Aorta (tissue), 5 donors: ENCODE measurements at regions not wholly inside any gene's neighbourhood (a gene's known extent, or its start where the extent isn't known, plus 50 kb on each side); places are given as distances from the start of the nearest gene placed in this dataset.

ENCODE experiments used
- ATAC-seq: fragments of 200-7000 bp; cut with Tn5 transposase; one replicate; pipeline ENCODE4 v1.9.1; 2022; ENCODE audit warnings: moderate library complexity; ENCODE audit not compliant: low FRiP score
- DNase-seq, 2 donors: peaks; one replicate each; pipeline ENCODE4 v3.0.0-alpha.2; 2020
- H3K27ac ChIP-seq, 2 donors: one replicate each; pipeline ENCODE4 v1.5.1; 2013; ENCODE audit warnings: low read length in 2 of 2, mild to moderate bottlenecking in 2 of 2, moderate library complexity in 2 of 2, control low read depth in 1 of 2, inconsistent platforms in 1 of 2, low read depth in 1 of 2
- H3K27me3 ChIP-seq, 2 donors: one replicate each; pipeline ENCODE4 v1.6.1; 2013; ENCODE audit warnings: control low read depth in 1 of 2, low read length in 1 of 2, mild to moderate bottlenecking in 1 of 2, moderate library complexity in 1 of 2; ENCODE audit not compliant: insufficient read depth in 2 of 2, control insufficient read depth in 1 of 2
- H3K36me3 ChIP-seq, 2 donors: one replicate each; pipeline ENCODE4 v1.6.1; 2013; ENCODE audit warnings: control low read depth in 1 of 2, low read length in 1 of 2, mild to moderate bottlenecking in 1 of 2; ENCODE audit not compliant: insufficient read depth in 2 of 2, control insufficient read depth in 1 of 2
- H3K4me1 ChIP-seq, 2 donors: one replicate each; pipeline ENCODE4 v1.6.1; 2013; ENCODE audit warnings: low read length in 2 of 2, control low read depth in 1 of 2, mild to moderate bottlenecking in 1 of 2, moderate library complexity in 1 of 2; ENCODE audit not compliant: insufficient read depth in 2 of 2, control insufficient read depth in 1 of 2
- H3K4me3 ChIP-seq, 2 donors: one replicate each; pipeline ENCODE4 v1.5.1; 2013; ENCODE audit warnings: low read length in 2 of 2, control low read depth in 1 of 2, mild to moderate bottlenecking in 1 of 2
- H3K9me3 ChIP-seq: one replicate; pipeline ENCODE4 v1.6.1; 2013; ENCODE audit warnings: mild to moderate bottlenecking, low read length; ENCODE audit not compliant: control insufficient read depth
- WGBS, 2 donors: extraction: QIAGEN DNeasy Blood & Tissue Kit; methylation state at CpG; one replicate each; pipeline ENCODE4 v1.1.7; 2013; 5-methylcytosine and 5-hydroxymethylcytosine counted together
- intact Hi-C, 2 donors: fragments of 100-400 bp; cut with DNase I; formaldehyde crosslinking; loops; one replicate each; pipeline versions ENCODE4 v1.14.2 to v1.15.0; 2022
- donor health status: healthy with polysubstance abuse.
- donor health status: Bipolar disorder and iron deficiency.
- donor health status: DM: no; HTN: no; CAD: no.
- donor health status: DM: no; HTN: no; CAD: no.
- donor health status: DM: yes; HTN: yes; CAD: no.

DNA sequence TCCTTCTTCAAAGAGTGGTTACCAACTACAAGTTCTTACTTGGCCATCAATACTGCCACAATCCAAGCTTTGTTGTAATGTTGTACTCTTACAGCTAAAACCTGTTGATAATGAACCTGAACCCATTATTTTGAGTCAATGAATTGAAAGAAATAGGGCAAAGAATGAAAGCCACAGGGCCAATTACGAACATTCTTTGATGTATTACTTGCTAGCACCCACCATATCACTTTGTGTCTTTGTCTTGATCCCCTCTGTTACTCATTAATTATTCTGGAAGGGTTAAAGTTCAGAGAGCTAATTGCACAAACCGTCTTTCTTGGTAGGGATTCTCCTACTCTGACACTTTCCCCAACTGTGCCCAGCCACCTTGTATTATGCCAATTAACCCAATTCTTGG is 53.2 kb upstream of the TFEC start:
- H3K4me3 ChIP-seq: no peak overlapping the region
- no peaks in the 10 kb centered on the region for H3K9me3 ChIP-seq
- H3K4me1 ChIP-seq: no peaks in the 10 kb centered on the region
- no peak for DNase-seq
- intact Hi-C loops: no loop called here
- no peak overlapping the region for H3K27ac ChIP-seq
- no peaks in the 10 kb centered on the region for H3K36me3 ChIP-seq
- ATAC-seq: no peak
- 57 to 66% methylated on average over 2 of the region's 2 CpGs for WGBS, 2 donors
- H3K27me3 ChIP-seq: no peaks in the 10 kb centered on the region

- no peak for ATAC-seq
- Histone ChIP-seq H3K9me3 (peaks cover 2% of the 10 kb centered on the region), H3K36me3 (no peaks in the 10 kb centered on the region), H3K27ac (no peak overlapping the region), H3K4me1 (no peaks in the 10 kb centered on the region), H3K27me3 (no peaks in the 10 kb centered on the region), H3K4me3 (no peak overlapping the region)
- intact Hi-C loops: no loop called here
- 85 to 87% methylated on average over 3 of the region's 3 CpGs for WGBS, 2 donors
- no peak for DNase-seq
Observed at GRCh38 chr7:116086547-116087045, 56.0 kb upstream of the TFEC start.

- ATAC-seq (no peak), DNase-seq (no peak)
- H3K36me3 ChIP-seq: no peaks in the 10 kb centered on the region
- H3K4me1 ChIP-seq: no peaks in the 10 kb centered on the region
- peaks cover 2% of the 10 kb centered on the region for H3K9me3 ChIP-seq
- no peak overlapping the region for H3K4me3 ChIP-seq
- H3K27ac ChIP-seq: no peak overlapping the region
- H3K27me3 ChIP-seq: no peaks in the 10 kb centered on the region
- intact Hi-C loops: no loop called here
Observed at GRCh38 chr7:116087291-116087690, 56.7 kb upstream of the TFEC start.

GRCh38 chr7:116087984-116088383 is 57.4 kb upstream of the TFEC start:
- Histone ChIP-seq H3K9me3 (peaks cover 2% of the 10 kb centered on the region), H3K36me3 (no peaks in the 10 kb centered on the region), H3K27me3 (no peaks in the 10 kb centered on the region), H3K27ac (no peak overlapping the region), H3K4me1 (no peaks in the 10 kb centered on the region), H3K4me3 (no peak overlapping the region)
- 58 to 65% methylated on average over 2 of the region's 2 CpGs for WGBS, 2 donors
- intact Hi-C loops: no loop called here
- ATAC-seq: no peak
- DNase-seq: no peak

- no peaks in the 10 kb centered on the region for H3K27me3 ChIP-seq
- ATAC-seq (no peak), DNase-seq (no peak)
- H3K27ac ChIP-seq: no peak overlapping the region
- no peaks in the 10 kb centered on the region for H3K36me3 ChIP-seq
- intact Hi-C loops: no loop called here
- no peaks in the 10 kb centered on the region for H3K4me1 ChIP-seq
- H3K9me3 ChIP-seq: peaks cover 2% of the 10 kb centered on the region
- H3K4me3 ChIP-seq: no peak overlapping the region
- 71 to 73% methylated on average over 1 of the region's 1 CpG for WGBS, 2 donors
Observed at GRCh38 chr7:116089293-116089692, 58.7 kb upstream of the TFEC start.

DNA sequence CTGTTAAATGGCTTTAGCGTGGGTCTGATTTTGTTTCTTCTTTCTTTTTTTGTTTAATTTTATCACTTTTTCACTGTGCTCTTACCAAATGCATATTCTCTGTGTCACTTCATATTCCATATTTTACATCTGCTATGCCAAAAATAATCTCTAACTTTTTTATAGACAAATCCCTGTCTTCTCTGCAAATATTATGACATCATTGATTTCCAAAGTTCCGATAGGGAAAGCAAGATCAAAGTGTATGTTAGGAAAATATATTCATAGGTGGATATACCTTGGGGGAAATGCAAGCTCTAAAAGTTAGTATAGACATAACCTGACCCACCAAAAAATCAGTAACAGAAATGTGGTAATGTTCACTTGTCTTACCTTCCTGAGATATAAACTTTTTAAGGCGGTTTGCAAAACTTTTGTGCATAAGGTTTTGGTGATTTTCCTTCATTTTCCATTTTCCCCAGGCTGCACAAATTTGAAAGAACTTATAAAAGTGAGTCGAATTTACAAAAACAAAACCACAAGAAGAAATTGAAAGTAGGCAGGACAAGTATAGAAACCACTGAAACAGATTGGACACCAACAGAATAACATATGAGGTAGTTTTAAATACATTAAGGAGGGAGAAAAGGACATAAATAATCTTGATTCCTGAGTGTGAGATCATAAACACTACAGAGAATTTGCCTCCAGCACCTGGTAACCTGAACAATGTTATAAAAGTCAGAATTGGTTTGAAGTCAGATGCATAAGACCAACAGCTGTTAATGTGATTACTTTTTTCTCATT is 63.1 kb upstream of the TFEC start:
- Histone ChIP-seq H3K4me3 (no peak overlapping the region), H3K9me3 (peaks cover 2% of the 10 kb centered on the region), H3K36me3 (no peaks in the 10 kb centered on the region), H3K27me3 (no peaks in the 10 kb centered on the region), H3K4me1 (no peaks in the 10 kb centered on the region), H3K27ac (no peak overlapping the region)
- ATAC-seq (no peak), DNase-seq (no peak)
- intact Hi-C loops: no loop called here
- WGBS, 2 donors: 75 to 78% methylated on average over 4 of the region's 4 CpGs

DNA sequence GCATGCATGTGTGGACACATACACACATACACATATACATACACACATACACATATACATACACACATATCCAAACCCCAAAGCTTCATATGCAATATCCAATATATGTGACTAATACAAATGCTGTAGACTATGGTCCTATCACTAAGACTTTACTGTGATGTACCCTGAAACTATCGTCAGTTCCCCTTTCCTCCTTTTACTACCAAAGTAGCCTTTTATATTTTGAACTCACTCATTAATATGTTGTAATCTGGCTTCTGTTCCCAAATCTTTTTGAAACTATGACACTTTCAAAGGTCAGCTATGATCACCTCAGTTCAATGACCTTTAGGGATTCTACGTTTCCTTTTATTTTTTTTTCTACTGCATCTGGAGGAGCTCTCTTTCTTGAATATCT is 64.8 kb upstream of the TFEC start:
- intact Hi-C loops: no loop called here
- ATAC-seq (no peak), DNase-seq (no peak)

DNA sequence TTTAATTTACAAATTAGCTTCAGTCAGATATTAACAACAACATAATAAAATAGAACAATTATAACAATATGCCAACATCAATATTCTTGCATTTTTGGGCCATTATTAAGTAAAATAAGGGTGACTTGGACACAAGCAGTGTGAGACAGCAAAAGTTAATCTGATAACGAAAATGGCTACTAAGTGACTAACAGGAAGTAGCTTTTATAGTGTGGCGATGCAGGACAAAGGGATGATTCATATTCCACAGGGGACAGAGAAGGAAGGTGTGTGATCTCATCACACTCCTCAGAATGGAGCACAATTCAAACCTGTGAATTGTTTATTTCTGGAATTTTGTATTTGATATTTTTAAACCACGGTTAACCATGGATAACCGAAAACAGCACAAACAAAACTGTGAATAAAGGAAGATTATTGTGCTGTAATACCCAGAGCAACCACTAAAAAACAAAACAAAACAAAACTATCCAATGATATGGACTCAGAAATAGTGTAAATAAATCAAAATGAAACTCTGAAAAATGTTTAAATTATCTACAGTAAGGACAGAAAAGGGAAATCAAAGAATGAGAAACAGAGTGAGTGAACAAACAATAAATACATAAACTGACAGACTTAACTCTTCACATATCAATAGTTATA is 66.9 kb upstream of the TFEC start:
- DNase-seq (no peak), ATAC-seq (no peak)
- H3K27me3 ChIP-seq: no peaks in the 10 kb centered on the region
- H3K4me1 ChIP-seq: no peaks in the 10 kb centered on the region
- H3K27ac ChIP-seq: no peak overlapping the region
- no peaks in the 10 kb centered on the region for H3K36me3 ChIP-seq
- no peak overlapping the region for H3K4me3 ChIP-seq
- no peaks in the 10 kb centered on the region for H3K9me3 ChIP-seq
- intact Hi-C loops: no loop called here
- 72 to 82% methylated on average over 4 of the region's 4 CpGs for WGBS, 2 donors

More for the DNA sequence above, 64.8 kb upstream of the TFEC start:
- WGBS, 2 donors: 74 to 78% methylated on average over 2 of the region's 2 CpGs
- H3K27ac ChIP-seq: no peak overlapping the region
- H3K4me3 ChIP-seq: no peak overlapping the region
- no peaks in the 10 kb centered on the region for H3K9me3 ChIP-seq
- H3K4me1 ChIP-seq: no peaks in the 10 kb centered on the region
- no peaks in the 10 kb centered on the region for H3K36me3 ChIP-seq
- no peaks in the 10 kb centered on the region for H3K27me3 ChIP-seq

- DNase-seq: no peak
- 96 to 97% methylated on average over 12 of the region's 12 CpGs for WGBS, 2 donors
- no peak overlapping the region for H3K4me3 ChIP-seq
- no peak for ATAC-seq
- H3K36me3 ChIP-seq: no peaks in the 10 kb centered on the region
- H3K27me3 ChIP-seq: no peaks in the 10 kb centered on the region
- H3K4me1 ChIP-seq: no peaks in the 10 kb centered on the region
- no peak overlapping the region for H3K27ac ChIP-seq
- no peaks in the 10 kb centered on the region for H3K9me3 ChIP-seq
- intact Hi-C loops: no loop called here
Observed at GRCh38 chr7:116098175-116098574, 67.6 kb upstream of the TFEC start.
